HepG2 (cell line): ENCODE measurements at regions not wholly inside any gene's neighbourhood (a gene's known extent, or its start where the extent isn't known, plus 50 kb on each side); places are given as distances from the start of the nearest gene placed in this dataset.

Source experiments
- ATAC-seq: fragments of 200-7000 bp; cut with Tn5 transposase; 3 replicates; pipeline ENCODE4 v1.9.1; 2020; ENCODE audit warnings: mild to moderate bottlenecking, moderate library complexity
- BruUV-seq: library from RNA; stranded (reverse); fragments of 400-500 nt; replicated peaks from 2 replicates; lab custom pipeline; 2021; lab: Mats Ljungman, UMichigan
- CTCF ChIA-PET: fragments of 300-600 bp; formaldehyde crosslinking; extraction: SDS; loops from one replicate; lab custom pipeline; 2021; ENCODE audit warnings: low total read pairs, inconsistent platforms, low intra/inter-chr PET ratio; lab: Yijun Ruan, JAX
- POLR2A ChIA-PET: fragments of 350-600 bp; sonication (Branson Sonifier 250); formaldehyde crosslinking; loops from one replicate; lab custom pipeline; 2020; ENCODE audit warnings: antibody characterized with exemption, inconsistent platforms; lab: Yijun Ruan, JAX
- DNase-seq: peaks from one replicate; pipeline ENCODE4 v3.0.0-alpha.2; 2015; ENCODE audit warnings: low spot score
- FAIRE-seq: peaks from 3 replicates; lab custom pipeline; 2011; peaks lifted over from hg19 to GRCh38; lab: Jason Lieb, UNC
- H2AFZ ChIP-seq: one replicate; pipeline ENCODE4 v1.6.1; 2011; ENCODE audit warnings: low read length, inconsistent platforms
- H3K27ac ChIP-seq: fragments of 300-600 bp; 3 replicates; pipeline ENCODE4 v1.8.0; 2011; ENCODE audit warnings: mixed run types, mild to moderate bottlenecking, mixed read lengths, low read length, inconsistent platforms; ENCODE audit not compliant: insufficient read depth; ENCODE audit errors: extremely low read length
- H3K27me3 ChIP-seq, 2 experiments: fragments of 200-600 bp in 1 of 2; 2 replicates in 1 of 2; 3 replicates in 1 of 2; pipeline versions ENCODE4 v1.6.0 to v1.8.0; 2011; ENCODE audit warnings: low read length in 2 of 2, mild to moderate bottlenecking in 2 of 2, moderate library complexity in 2 of 2, inconsistent platforms in 1 of 2; ENCODE audit not compliant: insufficient read depth in 2 of 2, control insufficient read depth in 1 of 2
- H3K36me3 ChIP-seq, 2 experiments: fragments of 200-600 bp in 1 of 2; replicated peaks in 1 of 2; 2 replicates in 1 of 2; 3 replicates in 1 of 2; pipeline versions ENCODE4 v1.5.1 to v1.8.0; 2011; ENCODE audit warnings: low read length in 2 of 2, inconsistent platforms in 1 of 2; ENCODE audit not compliant: insufficient read depth in 2 of 2, control insufficient read depth in 1 of 2
- H3K4me1 ChIP-seq: 2 replicates; pipeline ENCODE4 v1.5.1; 2012; ENCODE audit warnings: low read length, inconsistent platforms; ENCODE audit not compliant: insufficient read depth
- H3K4me2 ChIP-seq: 2 replicates; pipeline ENCODE4 v1.6.0; 2011; ENCODE audit warnings: low read depth, low read length, inconsistent platforms
- H3K4me3 ChIP-seq, 3 experiments: fragments of 200-600 bp in 1 of 3; sonication (generic), shearing (Covaris generic) in 1 of 3; replicated peaks in 1 of 3; 2 replicates each; pipeline ENCODE4 v1.5.1; 2011 to 2016; ENCODE audit warnings: low read length in 3 of 3, inconsistent platforms in 2 of 3, low read depth in 2 of 3, mild to moderate bottlenecking in 2 of 3, control low read depth in 1 of 3, mixed read lengths in 1 of 3; ENCODE audit not compliant: insufficient read depth in 1 of 3
- H3K79me2 ChIP-seq: one replicate; pipeline ENCODE4 v1.6.1; 2011; ENCODE audit warnings: low read length, inconsistent platforms; ENCODE audit not compliant: insufficient read depth
- H3K9ac ChIP-seq: 2 replicates; pipeline ENCODE4 v1.6.0; 2011; ENCODE audit warnings: mild to moderate bottlenecking, low read depth, low read length, inconsistent platforms; ENCODE audit not compliant: insufficient read depth
- H3K9me3 ChIP-seq: 2 replicates; pipeline ENCODE4 v1.5.1; 2012; ENCODE audit warnings: mild to moderate bottlenecking, low read length
- H4K20me1 ChIP-seq: 2 replicates; pipeline ENCODE4 v1.6.0; 2011; ENCODE audit warnings: inconsistent platforms, mild to moderate bottlenecking, low read length, moderate library complexity; ENCODE audit not compliant: insufficient read depth
- HCFC1 ChIP-seq: fragments of 150-350 bp; IDR thresholded peaks from 2 replicates; pipeline ENCODE4 v1.6.1; 2014; ENCODE audit warnings: low read depth, low read length
- KLF9 ChIP-seq: IDR thresholded peaks from 2 replicates; pipeline ENCODE4 v1.6.1; 2016; ENCODE audit warnings: low read depth
- MAFK ChIP-seq, 2 experiments: IDR thresholded peaks in 1 of 2; conservative IDR thresholded peaks in 1 of 2; 2 replicates each; pipeline ENCODE4 v1.6.1; 2011; ENCODE audit warnings: improper control_type of control experiment in 2 of 2, low read length in 2 of 2
- NBN ChIP-seq: fragments of 450-650 bp; conservative IDR thresholded peaks from 2 replicates; pipeline ENCODE4 v1.6.1; 2017
- PRPF4 ChIP-seq: fragments of 200-400 bp; formaldehyde crosslinking; IDR thresholded peaks from 2 replicates; pipeline ENCODE4 v1.6.1; 2016; ENCODE audit warnings: low read length, low read depth; ENCODE audit not compliant: poor library complexity, severe bottlenecking
- RARG ChIP-seq: sonication (generic); formaldehyde crosslinking; IDR thresholded peaks from 2 replicates; pipeline ENCODE4 v1.4.0; 2020; ENCODE audit warnings: low read depth, mild to moderate bottlenecking, missing genetic modification reagents
- TEAD3 ChIP-seq: optimal IDR thresholded peaks from 2 replicates; pipeline ENCODE3; 2016; ENCODE audit warnings: borderline replicate concordance
- TRIM24 ChIP-seq: sonication (generic); formaldehyde crosslinking; IDR thresholded peaks from 2 replicates; pipeline ENCODE4 v1.8.0; 2022; ENCODE audit warnings: mild to moderate bottlenecking, missing genetic modification reagents
- WIZ ChIP-seq: sonication (generic); formaldehyde crosslinking; IDR thresholded peaks from 2 replicates; pipeline ENCODE4 v1.5.1; 2020; ENCODE audit warnings: mild to moderate bottlenecking, missing genetic modification reagents
- ZNF317 ChIP-seq: sonication (generic); formaldehyde crosslinking; IDR thresholded peaks from 2 replicates; pipeline ENCODE4 v1.5.0; 2020; ENCODE audit warnings: mild to moderate bottlenecking, missing genetic modification reagents
- ZNF382 ChIP-seq: sonication (generic); formaldehyde crosslinking; IDR thresholded peaks from 2 replicates; pipeline ENCODE4 v1.5.0; 2020; ENCODE audit warnings: missing genetic modification reagents, mild to moderate bottlenecking, borderline replicate concordance
- ZNF614 ChIP-seq: IDR thresholded peaks from 2 replicates; pipeline ENCODE4 v1.6.1; 2018; ENCODE audit warnings: missing biosample characterization, missing genetic modification reagents, inconsistent platforms, borderline replicate concordance
- ZSCAN9 ChIP-seq: IDR thresholded peaks from 2 replicates; pipeline ENCODE4 v1.6.1; 2016; ENCODE audit warnings: borderline replicate concordance
- WGBS: methylation state at CpG from one replicate; pipeline ENCODE4 v1.1.6; 2017; ENCODE audit warnings: low lambda C conversion rate; 5-methylcytosine and 5-hydroxymethylcytosine counted together
- in situ Hi-C: cut with HindIII; loops from 2 replicates; pipeline ENCODE4 v1.10.0; 2017; ENCODE audit warnings: low pct_unique_long_range_greater_than_20kb; ENCODE audit not compliant: extremely low pct_ligation_motif_present
- intact Hi-C: fragments of 100-400 bp; cut with micrococcal nuclease; formaldehyde crosslinking; loops from one replicate; pipeline ENCODE4 v1.10.0; 2022; ENCODE audit not compliant: unreplicated experiment
- TF ChIP-seq, protein P1 (sequence below): sonication (generic); formaldehyde crosslinking; IDR thresholded peaks from 2 replicates; pipeline ENCODE4 v1.4.0; 2020; ENCODE audit warnings: missing genetic modification reagents
- TF ChIP-seq, protein P2 (sequence below): sonication (generic); formaldehyde crosslinking; IDR thresholded peaks from 2 replicates; pipeline ENCODE4 v1.5.0; 2020; ENCODE audit warnings: mild to moderate bottlenecking, missing genetic modification reagents
- TF ChIP-seq, protein P3 (sequence below): sonication (generic); formaldehyde crosslinking; IDR thresholded peaks from 2 replicates; pipeline ENCODE4 v1.8.0; 2022; ENCODE audit warnings: low read depth, missing genetic modification reagents

DNA sequence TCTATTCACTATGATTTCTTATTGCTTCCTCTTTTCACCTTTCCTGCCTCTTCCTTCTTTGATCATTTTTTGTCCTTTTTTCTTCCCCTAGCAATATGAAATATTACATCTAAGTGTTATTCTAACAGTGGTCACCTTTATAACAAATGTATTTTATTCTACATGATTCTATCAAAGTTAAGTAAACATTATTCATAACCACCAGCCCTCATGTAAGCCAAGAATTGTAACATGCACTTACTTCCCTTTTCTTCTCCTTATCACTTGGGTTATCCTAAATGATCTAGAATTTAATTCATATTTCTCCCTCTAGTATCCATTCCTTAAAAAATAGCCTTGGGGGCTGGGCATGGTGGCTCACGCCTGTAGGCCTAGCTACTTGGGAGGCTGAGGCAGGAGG is 88.3 kb upstream of the SLC22A23 start (continued):
- TF ChIP-seq, protein P1, sequence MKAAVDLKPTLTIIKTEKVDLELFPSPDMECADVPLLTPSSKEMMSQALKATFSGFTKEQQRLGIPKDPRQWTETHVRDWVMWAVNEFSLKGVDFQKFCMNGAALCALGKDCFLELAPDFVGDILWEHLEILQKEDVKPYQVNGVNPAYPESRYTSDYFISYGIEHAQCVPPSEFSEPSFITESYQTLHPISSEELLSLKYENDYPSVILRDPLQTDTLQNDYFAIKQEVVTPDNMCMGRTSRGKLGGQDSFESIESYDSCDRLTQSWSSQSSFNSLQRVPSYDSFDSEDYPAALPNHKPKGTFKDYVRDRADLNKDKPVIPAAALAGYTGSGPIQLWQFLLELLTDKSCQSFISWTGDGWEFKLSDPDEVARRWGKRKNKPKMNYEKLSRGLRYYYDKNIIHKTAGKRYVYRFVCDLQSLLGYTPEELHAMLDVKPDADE (CRISPR knock-in tag) = no peak
- TF ChIP-seq NBN (no peak), ZNF614 (CRISPR knock-in tag) (no peak), TEAD3 (no peak)
- TF ChIP-seq, protein P2, sequence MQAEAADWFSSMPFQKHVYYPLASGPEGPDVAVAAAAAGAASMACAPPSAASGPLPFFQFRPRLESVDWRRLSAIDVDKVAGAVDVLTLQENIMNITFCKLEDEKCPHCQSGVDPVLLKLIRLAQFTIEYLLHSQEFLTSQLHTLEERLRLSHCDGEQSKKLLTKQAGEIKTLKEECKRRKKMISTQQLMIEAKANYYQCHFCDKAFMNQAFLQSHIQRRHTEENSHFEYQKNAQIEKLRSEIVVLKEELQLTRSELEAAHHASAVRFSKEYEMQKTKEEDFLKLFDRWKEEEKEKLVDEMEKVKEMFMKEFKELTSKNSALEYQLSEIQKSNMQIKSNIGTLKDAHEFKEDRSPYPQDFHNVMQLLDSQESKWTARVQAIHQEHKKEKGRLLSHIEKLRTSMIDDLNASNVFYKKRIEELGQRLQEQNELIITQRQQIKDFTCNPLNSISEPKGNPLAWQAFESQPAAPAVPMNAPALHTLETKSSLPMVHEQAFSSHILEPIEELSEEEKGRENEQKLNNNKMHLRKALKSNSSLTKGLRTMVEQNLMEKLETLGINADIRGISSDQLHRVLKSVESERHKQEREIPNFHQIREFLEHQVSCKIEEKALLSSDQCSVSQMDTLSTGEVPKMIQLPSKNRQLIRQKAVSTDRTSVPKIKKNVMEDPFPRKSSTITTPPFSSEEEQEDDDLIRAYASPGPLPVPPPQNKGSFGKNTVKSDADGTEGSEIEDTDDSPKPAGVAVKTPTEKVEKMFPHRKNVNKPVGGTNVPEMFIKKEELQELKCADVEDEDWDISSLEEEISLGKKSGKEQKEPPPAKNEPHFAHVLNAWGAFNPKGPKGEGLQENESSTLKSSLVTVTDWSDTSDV (CRISPR knock-in tag) = no peak
- TF ChIP-seq, all 625 proteins: peak for 0

DNA sequence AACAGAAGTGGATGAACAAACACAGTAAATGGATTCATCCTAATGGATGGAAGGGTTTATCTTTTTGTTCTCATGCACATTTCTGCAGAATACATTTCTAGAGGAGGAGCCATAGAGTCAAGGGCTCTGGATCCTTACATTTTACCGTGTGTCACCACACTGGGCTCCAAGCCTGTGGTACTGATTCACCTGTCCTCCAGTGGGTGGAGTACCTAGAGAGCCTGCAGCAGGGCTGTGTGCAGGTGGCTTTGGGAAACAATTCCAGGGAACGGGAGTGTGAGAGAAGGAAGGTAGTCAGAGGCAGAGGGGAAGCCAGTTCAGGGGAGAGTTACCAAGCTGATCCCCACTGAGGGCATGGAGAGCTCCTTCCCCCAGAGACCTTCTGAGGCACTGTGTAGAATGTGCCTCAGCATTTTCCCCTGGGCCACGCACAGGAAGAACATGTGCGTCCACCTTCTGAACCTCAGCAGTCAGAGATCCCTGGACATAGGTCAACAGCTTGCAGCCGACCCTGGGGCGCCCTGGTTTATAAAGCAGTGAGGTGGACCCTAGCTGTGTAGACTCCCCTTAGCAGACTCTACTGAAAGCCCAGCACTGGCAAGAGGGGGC is 85.3 kb upstream of the SLC22A23 start:
- WGBS = 33% methylated on average over 6 of the region's 6 CpGs
- ChIA-PET CTCF (no interaction called here), POLR2A (no interaction called here)
- Histone ChIP-seq H3K9ac (no peak overlapping the region), H3K27me3 (peaks cover 7 to 52% of the 10 kb centered on the region in 2 experiments; a peak in 4 of 5 replicates), H3K4me1 (peaks cover 19% of the 10 kb centered on the region), H3K4me2 (no peak overlapping the region), H3K27ac (no peak overlapping the region), H3K4me3 (no peak overlapping the region), H3K36me3 (no peaks in the 10 kb centered on the region), H4K20me1 (no peaks in the 10 kb centered on the region), H2AFZ (no peak overlapping the region), H3K79me2 (no peaks in the 10 kb centered on the region), H3K9me3 (no peaks in the 10 kb centered on the region)
- TF ChIP-seq ZSCAN9 (CRISPR knock-in tag) (no peak), KLF9 (CRISPR knock-in tag) (no peak), ZNF317 (CRISPR knock-in tag) (no peak), HCFC1 (no peak), RARG (CRISPR knock-in tag) (no peak), TRIM24 (CRISPR knock-in tag) (no peak), WIZ (CRISPR knock-in tag) (no peak), PRPF4 (no peak), ZNF382 (CRISPR knock-in tag) (no peak), MAFK (conservative IDR thresholded peaks at IDR 0.05 in 1 of 2, IDR thresholded peaks at IDR 0.05 in 1 of 2; ENCODE audit: low read length in 2 of 2) (no peak)
- TF ChIP-seq, protein P3, sequence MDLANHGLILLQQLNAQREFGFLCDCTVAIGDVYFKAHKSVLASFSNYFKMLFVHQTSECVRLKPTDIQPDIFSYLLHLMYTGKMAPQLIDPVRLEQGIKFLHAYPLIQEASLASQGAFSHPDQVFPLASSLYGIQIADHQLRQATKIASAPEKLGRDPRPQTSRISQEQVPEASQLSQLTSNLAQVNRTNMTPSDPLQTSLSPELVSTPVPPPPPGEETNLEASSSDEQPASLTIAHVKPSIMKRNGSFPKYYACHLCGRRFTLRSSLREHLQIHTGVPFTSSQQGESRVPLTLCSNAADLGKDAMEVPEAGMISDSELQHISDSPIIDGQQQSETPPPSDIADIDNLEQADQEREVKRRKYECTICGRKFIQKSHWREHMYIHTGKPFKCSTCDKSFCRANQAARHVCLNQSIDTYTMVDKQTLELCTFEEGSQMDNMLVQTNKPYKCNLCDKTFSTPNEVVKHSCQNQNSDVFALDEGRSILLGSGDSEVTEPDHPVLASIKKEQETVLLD (CRISPR knock-in tag) = no peak
- DNase-seq (no peak), ATAC-seq (peak; percentile 48), FAIRE-seq (no peak)
- no TSS peak for BruUV-seq
- intact Hi-C loops = no loop called here
- in situ Hi-C loops = no loop called here
